ENCODE measurements at regions not wholly inside any gene's neighbourhood (a gene's known extent, or its start where the extent isn't known, plus 50 kb on each side); places are given as distances from the start of the nearest gene placed in this dataset.

GRCh38 chr13:105341758-105342157, 1193.7 kb downstream of the EFNB2 start:
- TF ChIP-seq ZNF654 (tag by site-specific recombination; IDR thresholded peaks at IDR 0.05; ENCODE audit: low read depth): no peak
- TF ChIP-seq MZF1 (tag by site-specific recombination; IDR thresholded peaks at IDR 0.05; ENCODE audit: borderline replicate concordance): no peak
- TF ChIP-seq PBX3 (CRISPR knock-in tag; IDR thresholded peaks at IDR 0.05): no peak
- no peak for TF ChIP-seq BCL6B (tag by site-specific recombination; IDR thresholded peaks at IDR 0.05)
- no peak for TF ChIP-seq ZXDB (tag by site-specific recombination; IDR thresholded peaks at IDR 0.05)
- TF ChIP-seq, protein P1, sequence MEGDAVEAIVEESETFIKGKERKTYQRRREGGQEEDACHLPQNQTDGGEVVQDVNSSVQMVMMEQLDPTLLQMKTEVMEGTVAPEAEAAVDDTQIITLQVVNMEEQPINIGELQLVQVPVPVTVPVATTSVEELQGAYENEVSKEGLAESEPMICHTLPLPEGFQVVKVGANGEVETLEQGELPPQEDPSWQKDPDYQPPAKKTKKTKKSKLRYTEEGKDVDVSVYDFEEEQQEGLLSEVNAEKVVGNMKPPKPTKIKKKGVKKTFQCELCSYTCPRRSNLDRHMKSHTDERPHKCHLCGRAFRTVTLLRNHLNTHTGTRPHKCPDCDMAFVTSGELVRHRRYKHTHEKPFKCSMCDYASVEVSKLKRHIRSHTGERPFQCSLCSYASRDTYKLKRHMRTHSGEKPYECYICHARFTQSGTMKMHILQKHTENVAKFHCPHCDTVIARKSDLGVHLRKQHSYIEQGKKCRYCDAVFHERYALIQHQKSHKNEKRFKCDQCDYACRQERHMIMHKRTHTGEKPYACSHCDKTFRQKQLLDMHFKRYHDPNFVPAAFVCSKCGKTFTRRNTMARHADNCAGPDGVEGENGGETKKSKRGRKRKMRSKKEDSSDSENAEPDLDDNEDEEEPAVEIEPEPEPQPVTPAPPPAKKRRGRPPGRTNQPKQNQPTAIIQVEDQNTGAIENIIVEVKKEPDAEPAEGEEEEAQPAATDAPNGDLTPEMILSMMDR (tag by site-specific recombination; IDR thresholded peaks at IDR 0.05): no peak
- no peak for TF ChIP-seq ZNF521 (tag by site-specific recombination; IDR thresholded peaks at IDR 0.05)
- no peak for TF ChIP-seq ZNF747 (tag by site-specific recombination; IDR thresholded peaks at IDR 0.05)
- TF ChIP-seq ZNF184 (tag by site-specific recombination; IDR thresholded peaks at IDR 0.05): no peak
- TF ChIP-seq, protein P2, sequence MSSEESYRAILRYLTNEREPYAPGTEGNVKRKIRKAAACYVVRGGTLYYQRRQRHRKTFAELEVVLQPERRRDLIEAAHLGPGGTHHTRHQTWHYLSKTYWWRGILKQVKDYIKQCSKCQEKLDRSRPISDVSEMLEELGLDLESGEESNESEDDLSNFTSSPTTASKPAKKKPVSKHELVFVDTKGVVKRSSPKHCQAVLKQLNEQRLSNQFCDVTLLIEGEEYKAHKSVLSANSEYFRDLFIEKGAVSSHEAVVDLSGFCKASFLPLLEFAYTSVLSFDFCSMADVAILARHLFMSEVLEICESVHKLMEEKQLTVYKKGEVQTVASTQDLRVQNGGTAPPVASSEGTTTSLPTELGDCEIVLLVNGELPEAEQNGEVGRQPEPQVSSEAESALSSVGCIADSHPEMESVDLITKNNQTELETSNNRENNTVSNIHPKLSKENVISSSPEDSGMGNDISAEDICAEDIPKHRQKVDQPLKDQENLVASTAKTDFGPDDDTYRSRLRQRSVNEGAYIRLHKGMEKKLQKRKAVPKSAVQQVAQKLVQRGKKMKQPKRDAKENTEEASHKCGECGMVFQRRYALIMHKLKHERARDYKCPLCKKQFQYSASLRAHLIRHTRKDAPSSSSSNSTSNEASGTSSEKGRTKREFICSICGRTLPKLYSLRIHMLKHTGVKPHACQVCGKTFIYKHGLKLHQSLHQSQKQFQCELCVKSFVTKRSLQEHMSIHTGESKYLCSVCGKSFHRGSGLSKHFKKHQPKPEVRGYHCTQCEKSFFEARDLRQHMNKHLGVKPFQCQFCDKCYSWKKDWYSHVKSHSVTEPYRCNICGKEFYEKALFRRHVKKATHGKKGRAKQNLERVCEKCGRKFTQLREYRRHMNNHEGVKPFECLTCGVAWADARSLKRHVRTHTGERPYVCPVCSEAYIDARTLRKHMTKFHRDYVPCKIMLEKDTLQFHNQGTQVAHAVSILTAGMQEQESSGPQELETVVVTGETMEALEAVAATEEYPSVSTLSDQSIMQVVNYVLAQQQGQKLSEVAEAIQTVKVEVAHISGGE (tag by site-specific recombination; conservative IDR thresholded peaks at IDR 0.05; ENCODE audit: low read depth): no peak
- TF ChIP-seq EGR2 (tag by site-specific recombination; IDR thresholded peaks at IDR 0.05; ENCODE audit: low read depth): no peak
